ENCODE measurements at regions not wholly inside any gene's neighbourhood (a gene's known extent, or its start where the extent isn't known, plus 50 kb on each side); places are given as distances from the start of the nearest gene placed in this dataset.

DNA sequence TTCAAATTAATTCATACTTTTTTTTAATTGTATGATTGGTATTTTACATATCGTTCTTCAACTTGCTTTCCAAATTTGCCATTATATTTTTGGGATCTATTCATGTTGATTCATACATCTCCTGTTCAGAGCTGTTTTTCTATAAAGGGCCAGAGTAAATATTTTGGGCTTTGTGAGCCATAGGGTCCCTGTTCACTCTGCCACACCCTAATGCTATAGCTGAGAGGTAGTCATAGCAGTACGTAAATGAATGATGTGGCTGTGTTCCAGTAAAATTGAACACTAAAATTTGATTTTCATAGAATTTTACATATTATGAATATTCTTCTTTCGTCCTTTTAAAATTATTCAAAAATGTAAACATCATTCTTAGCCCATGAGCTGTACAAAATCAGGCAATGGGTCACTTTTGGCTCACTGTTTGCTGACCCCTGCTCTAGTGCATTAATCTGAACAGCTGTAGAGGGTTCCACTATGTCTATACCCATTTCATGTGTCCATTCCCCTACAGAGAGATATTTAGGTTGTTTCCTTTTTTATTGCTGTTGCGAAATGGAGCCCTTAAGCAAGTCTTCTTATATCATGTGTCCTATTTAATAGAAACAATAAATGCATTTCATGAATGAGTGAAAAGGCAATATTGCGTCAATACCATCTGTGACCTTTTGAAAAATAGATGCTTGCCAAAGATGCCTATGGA, 136.4 kb upstream of the SALL4 start:
- TF ChIP-seq, protein P1, sequence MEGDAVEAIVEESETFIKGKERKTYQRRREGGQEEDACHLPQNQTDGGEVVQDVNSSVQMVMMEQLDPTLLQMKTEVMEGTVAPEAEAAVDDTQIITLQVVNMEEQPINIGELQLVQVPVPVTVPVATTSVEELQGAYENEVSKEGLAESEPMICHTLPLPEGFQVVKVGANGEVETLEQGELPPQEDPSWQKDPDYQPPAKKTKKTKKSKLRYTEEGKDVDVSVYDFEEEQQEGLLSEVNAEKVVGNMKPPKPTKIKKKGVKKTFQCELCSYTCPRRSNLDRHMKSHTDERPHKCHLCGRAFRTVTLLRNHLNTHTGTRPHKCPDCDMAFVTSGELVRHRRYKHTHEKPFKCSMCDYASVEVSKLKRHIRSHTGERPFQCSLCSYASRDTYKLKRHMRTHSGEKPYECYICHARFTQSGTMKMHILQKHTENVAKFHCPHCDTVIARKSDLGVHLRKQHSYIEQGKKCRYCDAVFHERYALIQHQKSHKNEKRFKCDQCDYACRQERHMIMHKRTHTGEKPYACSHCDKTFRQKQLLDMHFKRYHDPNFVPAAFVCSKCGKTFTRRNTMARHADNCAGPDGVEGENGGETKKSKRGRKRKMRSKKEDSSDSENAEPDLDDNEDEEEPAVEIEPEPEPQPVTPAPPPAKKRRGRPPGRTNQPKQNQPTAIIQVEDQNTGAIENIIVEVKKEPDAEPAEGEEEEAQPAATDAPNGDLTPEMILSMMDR (IDR thresholded peaks at IDR 0.05): no peak
- TF ChIP-seq ZFX (IDR thresholded peaks at IDR 0.05; ENCODE audit: borderline replicate concordance): no peak

Data from 22Rv1 (cell line).